ENCODE measurements at regions not wholly inside any gene's neighbourhood (a gene's known extent, or its start where the extent isn't known, plus 50 kb on each side); places are given as distances from the start of the nearest gene placed in this dataset.

GRCh38 chr18:42533616-42534015 lies 578.6 kb downstream of the PIK3C3 start:
- ChIA-PET POLR2A (no interaction called here), CTCF (no interaction called here)
- intact Hi-C loops (cut with micrococcal nuclease; ENCODE audit: unreplicated experiment): no loop called here
- Histone ChIP-seq H3K36me3 (ENCODE audit: control insufficient read depth, insufficient read depth, low read length) (no peaks in the 10 kb centered on the region), H3K9me3 (no peaks in the 10 kb centered on the region), H3K27me3 (replicated peaks; ENCODE audit: control insufficient read depth, insufficient read depth, low read length) (no peaks in the 10 kb centered on the region), H3K4me1 (no peaks in the 10 kb centered on the region), H3K4me3 (ENCODE audit: low read depth, low read length) (no peak overlapping the region)
- BruUV-seq (replicated peaks): no TSS peak
- H3K27me3 Mint-ChIP-seq (ENCODE audit: insufficient read depth, unreplicated experiment): no peaks in the 10 kb centered on the region
- no peak overlapping the region for H3K27ac Mint-ChIP-seq (ENCODE audit: unreplicated experiment)
- H3K4me3 Mint-ChIP-seq (ENCODE audit: unreplicated experiment): no peak overlapping the region
- TF ChIP-seq CTCF (IDR thresholded peaks at IDR 0.05; ENCODE audit: insufficient read depth in 1 of 2, low read depth in 1 of 2, low read length in 1 of 2, severe bottlenecking in 1 of 2, unreplicated experiment in 1 of 2): no peak
- no peaks in the 10 kb centered on the region for H3K36me3 Mint-ChIP-seq (ENCODE audit: insufficient read depth, unreplicated experiment)
- peaks cover 10% of the 10 kb centered on the region for H3K9me3 Mint-ChIP-seq (ENCODE audit: unreplicated experiment)
- no peak for DNase-seq
- H3K4me1 Mint-ChIP-seq (ENCODE audit: low read depth, unreplicated experiment): peaks cover 7% of the 10 kb centered on the region

GRCh38 chr18:42534313-42534712 lies 579.3 kb downstream of the PIK3C3 start:
- intact Hi-C loops (cut with micrococcal nuclease; ENCODE audit: unreplicated experiment): no loop called here
- Mint-ChIP-seq H3K27ac (ENCODE audit: unreplicated experiment) (no peak overlapping the region), H3K4me3 (ENCODE audit: unreplicated experiment) (no peak overlapping the region), H3K36me3 (ENCODE audit: insufficient read depth, unreplicated experiment) (no peaks in the 10 kb centered on the region), H3K27me3 (ENCODE audit: insufficient read depth, unreplicated experiment) (no peaks in the 10 kb centered on the region), H3K4me1 (ENCODE audit: low read depth, unreplicated experiment) (peaks cover 7% of the 10 kb centered on the region), H3K9me3 (ENCODE audit: unreplicated experiment) (peaks cover 10% of the 10 kb centered on the region)
- Histone ChIP-seq H3K4me1 (no peaks in the 10 kb centered on the region), H3K4me3 (ENCODE audit: low read depth, low read length) (no peak overlapping the region), H3K36me3 (ENCODE audit: control insufficient read depth, insufficient read depth, low read length) (no peaks in the 10 kb centered on the region), H3K9me3 (no peaks in the 10 kb centered on the region), H3K27me3 (replicated peaks; ENCODE audit: control insufficient read depth, insufficient read depth, low read length) (no peaks in the 10 kb centered on the region)
- no TSS peak for BruUV-seq (replicated peaks)
- CTCF ChIA-PET: no interaction called here
- POLR2A ChIA-PET: no interaction called here
- no peak for DNase-seq
- TF ChIP-seq CTCF (IDR thresholded peaks at IDR 0.05; ENCODE audit: insufficient read depth in 1 of 2, low read depth in 1 of 2, low read length in 1 of 2, severe bottlenecking in 1 of 2, unreplicated experiment in 1 of 2): no peak

- ChIA-PET CTCF (no interaction called here), POLR2A (no interaction called here)
- no peak overlapping the region for H3K27ac Mint-ChIP-seq (ENCODE audit: unreplicated experiment)
- Histone ChIP-seq H3K4me3 (ENCODE audit: low read depth, low read length) (no peak overlapping the region), H3K9me3 (no peaks in the 10 kb centered on the region), H3K36me3 (ENCODE audit: control insufficient read depth, insufficient read depth, low read length) (no peaks in the 10 kb centered on the region), H3K27me3 (replicated peaks; ENCODE audit: control insufficient read depth, insufficient read depth, low read length) (no peaks in the 10 kb centered on the region), H3K4me1 (no peaks in the 10 kb centered on the region)
- H3K4me3 Mint-ChIP-seq (ENCODE audit: unreplicated experiment): no peak overlapping the region
- BruUV-seq (replicated peaks): no TSS peak
- no peaks in the 10 kb centered on the region for H3K27me3 Mint-ChIP-seq (ENCODE audit: insufficient read depth, unreplicated experiment)
- DNase-seq: no peak
- intact Hi-C loops (cut with micrococcal nuclease; ENCODE audit: unreplicated experiment): no loop called here
- no peak for TF ChIP-seq CTCF (IDR thresholded peaks at IDR 0.05; ENCODE audit: insufficient read depth in 1 of 2, low read depth in 1 of 2, low read length in 1 of 2, severe bottlenecking in 1 of 2, unreplicated experiment in 1 of 2)
- H3K36me3 Mint-ChIP-seq (ENCODE audit: insufficient read depth, unreplicated experiment): no peaks in the 10 kb centered on the region
- peaks cover 6% of the 10 kb centered on the region for H3K4me1 Mint-ChIP-seq (ENCODE audit: low read depth, unreplicated experiment)
- peaks cover 8% of the 10 kb centered on the region for H3K9me3 Mint-ChIP-seq (ENCODE audit: unreplicated experiment)
Observed at GRCh38 chr18:42536442-42536841, 579.0 kb downstream of the RIT2 start.
